ENCODE measurements at regions not wholly inside any gene's neighbourhood (a gene's known extent, or its start where the extent isn't known, plus 50 kb on each side); places are given as distances from the start of the nearest gene placed in this dataset.

- no peak overlapping the region for H2BK5ac ChIP-seq (ENCODE audit: insufficient read length, low read length)
- no peak overlapping the region; the same call in 1 of the 2 replicates for H2BK15ac ChIP-seq (ENCODE audit: low read depth, low read length)
- H3K4me3 Mint-ChIP-seq: no peak overlapping the region
- H3K4ac ChIP-seq (ENCODE audit: low read depth, low read length): no peak overlapping the region
- TF ChIP-seq, protein P1, sequence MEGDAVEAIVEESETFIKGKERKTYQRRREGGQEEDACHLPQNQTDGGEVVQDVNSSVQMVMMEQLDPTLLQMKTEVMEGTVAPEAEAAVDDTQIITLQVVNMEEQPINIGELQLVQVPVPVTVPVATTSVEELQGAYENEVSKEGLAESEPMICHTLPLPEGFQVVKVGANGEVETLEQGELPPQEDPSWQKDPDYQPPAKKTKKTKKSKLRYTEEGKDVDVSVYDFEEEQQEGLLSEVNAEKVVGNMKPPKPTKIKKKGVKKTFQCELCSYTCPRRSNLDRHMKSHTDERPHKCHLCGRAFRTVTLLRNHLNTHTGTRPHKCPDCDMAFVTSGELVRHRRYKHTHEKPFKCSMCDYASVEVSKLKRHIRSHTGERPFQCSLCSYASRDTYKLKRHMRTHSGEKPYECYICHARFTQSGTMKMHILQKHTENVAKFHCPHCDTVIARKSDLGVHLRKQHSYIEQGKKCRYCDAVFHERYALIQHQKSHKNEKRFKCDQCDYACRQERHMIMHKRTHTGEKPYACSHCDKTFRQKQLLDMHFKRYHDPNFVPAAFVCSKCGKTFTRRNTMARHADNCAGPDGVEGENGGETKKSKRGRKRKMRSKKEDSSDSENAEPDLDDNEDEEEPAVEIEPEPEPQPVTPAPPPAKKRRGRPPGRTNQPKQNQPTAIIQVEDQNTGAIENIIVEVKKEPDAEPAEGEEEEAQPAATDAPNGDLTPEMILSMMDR (conservative IDR thresholded peaks at IDR 0.05): no peak
- H3K9me3 ChIP-seq (ENCODE audit: control insufficient read depth, low read depth, low read length): no peaks in the 10 kb centered on the region
- H2BK12ac ChIP-seq (ENCODE audit: insufficient read length, low read depth, low read length): no peak overlapping the region
- H3K36me3 Mint-ChIP-seq (ENCODE audit: insufficient read depth in 1 of 3, low read depth in 3 of 3): no peaks in the 10 kb centered on the region
- H3K23ac ChIP-seq (ENCODE audit: insufficient read length, low read depth, low read length): no peak overlapping the region
- H3K9ac ChIP-seq (ENCODE audit: extremely low read depth, insufficient read length, low read length): no peak overlapping the region
- H3K4me1 Mint-ChIP-seq: 0 out of 4 replicates have a peak, but pooled peaks cover 0 to under 1% of the 10 kb centered on the region in 2 experiments
- H4K8ac ChIP-seq (replicated peaks; ENCODE audit: insufficient read length, low read depth, low read length): no peak overlapping the region
- DNase-seq: peak; percentile 10
- no peaks in the 10 kb centered on the region for H3K23me2 ChIP-seq (ENCODE audit: insufficient read length, low read depth, low read length, poor library complexity, severe bottlenecking)
- H3K79me1 ChIP-seq (ENCODE audit: insufficient read depth, low read depth, low read length, poor library complexity, severe bottlenecking): no peaks in the 10 kb centered on the region
- H3K4me1 ChIP-seq (ENCODE audit: insufficient read depth, low read length): no peaks in the 10 kb centered on the region
- no peak overlapping the region for H4K5ac ChIP-seq (ENCODE audit: insufficient read length, low read depth, low read length)
- H3K56ac ChIP-seq (ENCODE audit: insufficient read length, low read depth, low read length): no peak overlapping the region
- no peak overlapping the region for H2AFZ ChIP-seq (ENCODE audit: low read length)
- H3K18ac ChIP-seq (ENCODE audit: insufficient read length, low read depth, low read length): no peak overlapping the region
- no peak overlapping the region for H2BK20ac ChIP-seq (ENCODE audit: low read depth, low read length, poor library complexity, severe bottlenecking)
- H3K4me2 ChIP-seq (ENCODE audit: insufficient read depth, insufficient read length, low read length): no peak overlapping the region
- no peaks in the 10 kb centered on the region for H3K27me3 ChIP-seq (ENCODE audit: insufficient read depth, low read length)
- H4K91ac ChIP-seq (ENCODE audit: insufficient read length, low read depth, low read length): no peak overlapping the region
- WGBS (ENCODE audit: extremely low coverage, insufficient read length, low lambda C conversion rate): no CpG with 5 or more reads among the region's 14 CpGs
- no peak overlapping the region for H3T11ph ChIP-seq (ENCODE audit: low read length)
- no peaks in the 10 kb centered on the region for H4K20me1 ChIP-seq (ENCODE audit: control insufficient read depth, insufficient read depth, insufficient read length)
- no peak overlapping the region for H3K14ac ChIP-seq (ENCODE audit: insufficient read depth, low read length)
- H3K27ac Mint-ChIP-seq: no peak overlapping the region
- H3K27me3 Mint-ChIP-seq (ENCODE audit: low read depth): peaks cover 13% of the 10 kb centered on the region
- no peak overlapping the region for H2BK120ac ChIP-seq (ENCODE audit: low read depth, low read length, poor library complexity, severe bottlenecking)
- H3K79me2 ChIP-seq (ENCODE audit: insufficient read depth, low read length): no peaks in the 10 kb centered on the region
- H2AK5ac ChIP-seq (ENCODE audit: insufficient read length, low read length): no peak overlapping the region
- peaks cover 0 to 2% of the 10 kb centered on the region in 2 experiments; a peak in 1 of 5 replicates for H3K9me3 Mint-ChIP-seq
- no peak overlapping the region for H3K27ac ChIP-seq (ENCODE audit: insufficient read length, low read depth, low read length)
These were observed 418.7 kb downstream of the GLRX3 start for GRCh38 chr10:130554701-130555410.

Measured in H9 (cell line).